ENCODE measurements at regions not wholly inside any gene's neighbourhood (a gene's known extent, or its start where the extent isn't known, plus 50 kb on each side); places are given as distances from the start of the nearest gene placed in this dataset.

DNA sequence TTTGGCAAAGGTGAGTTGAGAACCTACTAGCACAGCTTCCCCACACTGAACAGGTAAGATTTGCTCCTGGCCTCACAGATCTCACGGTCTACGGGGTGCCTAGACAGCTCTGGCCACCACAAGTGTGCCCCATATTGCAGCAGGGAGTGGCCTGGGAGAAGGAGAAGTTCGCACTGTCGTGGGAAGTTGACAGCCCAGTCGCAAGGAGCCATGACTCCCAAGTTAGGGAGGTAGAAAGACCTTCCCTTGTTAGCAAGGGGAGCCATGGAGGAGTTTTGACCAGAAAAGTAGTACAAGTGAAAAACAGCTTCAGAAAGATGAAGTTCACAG, 316.3 kb downstream of the BCL11B start:
- peaks cover 0 to 11% (median 0%) of the 10 kb centered on the region in 4 donors for H3K27me3 ChIP-seq
- 57% methylated on average over 5 of the region's 5 CpGs for WGBS

DNA sequence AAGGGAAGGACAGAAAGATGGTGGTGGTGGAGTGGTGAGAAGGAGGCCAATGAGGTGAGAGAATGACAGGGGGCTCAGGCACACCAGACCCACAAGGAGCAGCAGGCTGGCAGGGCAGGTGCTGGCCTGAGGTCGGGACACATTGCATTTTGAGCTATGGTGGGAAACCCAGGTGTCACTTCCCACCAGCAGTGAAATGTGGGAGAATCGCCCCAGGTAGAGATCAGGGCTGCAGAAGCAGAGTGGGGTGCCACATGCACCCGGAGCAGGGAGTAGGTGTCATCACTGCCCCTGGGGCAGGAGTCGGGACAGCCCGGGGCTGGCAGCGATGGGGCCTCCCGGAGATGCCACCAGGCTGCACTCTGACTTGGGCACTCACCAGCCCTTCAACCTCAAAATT, 315.8 kb downstream of the BCL11B start:
- Histone ChIP-seq H3K4me3 (no peak overlapping the region), H3K4me1 (peaks cover 0 to 7% (median 0%) of the 10 kb centered on the region in 4 donors), H3K27ac (replicated peaks in 1 of 4) (peak overlapping the region in 1 of 4 donors; percentile 37), H3K36me3 (no peaks in the 10 kb centered on the region), H3K27me3 (peaks cover 0 to 11% (median 0%) of the 10 kb centered on the region in 4 donors), H3K9me3 (no peaks in the 10 kb centered on the region)
- intact Hi-C loops (cut with DNase I) = no loop called here
- WGBS = 93% methylated on average over 4 of the region's 7 CpGs
- TF ChIP-seq, protein P1, sequence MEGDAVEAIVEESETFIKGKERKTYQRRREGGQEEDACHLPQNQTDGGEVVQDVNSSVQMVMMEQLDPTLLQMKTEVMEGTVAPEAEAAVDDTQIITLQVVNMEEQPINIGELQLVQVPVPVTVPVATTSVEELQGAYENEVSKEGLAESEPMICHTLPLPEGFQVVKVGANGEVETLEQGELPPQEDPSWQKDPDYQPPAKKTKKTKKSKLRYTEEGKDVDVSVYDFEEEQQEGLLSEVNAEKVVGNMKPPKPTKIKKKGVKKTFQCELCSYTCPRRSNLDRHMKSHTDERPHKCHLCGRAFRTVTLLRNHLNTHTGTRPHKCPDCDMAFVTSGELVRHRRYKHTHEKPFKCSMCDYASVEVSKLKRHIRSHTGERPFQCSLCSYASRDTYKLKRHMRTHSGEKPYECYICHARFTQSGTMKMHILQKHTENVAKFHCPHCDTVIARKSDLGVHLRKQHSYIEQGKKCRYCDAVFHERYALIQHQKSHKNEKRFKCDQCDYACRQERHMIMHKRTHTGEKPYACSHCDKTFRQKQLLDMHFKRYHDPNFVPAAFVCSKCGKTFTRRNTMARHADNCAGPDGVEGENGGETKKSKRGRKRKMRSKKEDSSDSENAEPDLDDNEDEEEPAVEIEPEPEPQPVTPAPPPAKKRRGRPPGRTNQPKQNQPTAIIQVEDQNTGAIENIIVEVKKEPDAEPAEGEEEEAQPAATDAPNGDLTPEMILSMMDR (IDR thresholded peaks at IDR 0.05) = no peak
- TF ChIP-seq EP300 (IDR thresholded peaks at IDR 0.05) (no peak), POLR2AphosphoS5 (IDR thresholded peaks at IDR 0.05) (no peak), POLR2A (IDR thresholded peaks at IDR 0.05; ENCODE audit: low read depth) (no peak)
- DNase-seq (ENCODE audit: extremely low spot score) = peak; percentile 53

More for the DNA sequence above, 316.3 kb downstream of the BCL11B start:
- H3K4me1 ChIP-seq = peaks cover 0 to 7% (median 0%) of the 10 kb centered on the region in 4 donors
- intact Hi-C loops (cut with DNase I) = no loop called here
- H3K27ac ChIP-seq (replicated peaks in 1 of 4) = no peak overlapping the region
- no peak for TF ChIP-seq POLR2AphosphoS5 (IDR thresholded peaks at IDR 0.05)
- TF ChIP-seq EP300 (IDR thresholded peaks at IDR 0.05) = no peak
- TF ChIP-seq POLR2A (IDR thresholded peaks at IDR 0.05; ENCODE audit: low read depth) = no peak
- TF ChIP-seq, protein P1 (IDR thresholded peaks at IDR 0.05) = no peak
- H3K36me3 ChIP-seq = no peaks in the 10 kb centered on the region
- peak; percentile 90 for DNase-seq (ENCODE audit: extremely low spot score)
- H3K9me3 ChIP-seq = no peaks in the 10 kb centered on the region
- H3K4me3 ChIP-seq = no peak overlapping the region

DNA sequence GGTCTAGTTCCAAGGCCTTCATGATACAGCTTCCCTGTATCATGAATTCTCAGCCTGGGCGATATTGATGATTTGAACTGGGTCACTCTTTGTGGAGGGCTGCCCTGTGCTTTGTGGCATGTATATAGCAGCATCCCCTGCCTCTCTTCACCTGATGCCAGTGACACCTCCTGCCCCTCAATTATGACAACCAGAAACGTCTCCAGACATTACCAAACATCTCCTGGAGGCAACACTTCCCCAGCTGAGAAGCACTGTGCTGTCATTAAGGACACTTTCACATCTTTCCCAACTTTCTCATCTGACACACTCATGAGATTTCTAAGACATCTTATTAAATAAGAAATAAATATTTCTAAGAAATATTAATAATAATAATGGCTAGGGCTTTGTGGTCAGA, 315.3 kb downstream of the BCL11B start:
- H3K36me3 ChIP-seq = no peaks in the 10 kb centered on the region
- H3K4me3 ChIP-seq = no peak overlapping the region
- intact Hi-C loops (cut with DNase I) = no loop called here
- peaks cover 0 to 11% (median 0%) of the 10 kb centered on the region in 4 donors for H3K27me3 ChIP-seq
- H3K9me3 ChIP-seq = no peaks in the 10 kb centered on the region
- TF ChIP-seq POLR2A (IDR thresholded peaks at IDR 0.05; ENCODE audit: low read depth) (no peak), POLR2AphosphoS5 (IDR thresholded peaks at IDR 0.05) (no peak), EP300 (IDR thresholded peaks at IDR 0.05) (no peak)
- TF ChIP-seq, protein P1 (IDR thresholded peaks at IDR 0.05) = no peak
- peak; percentile 66 for DNase-seq (ENCODE audit: extremely low spot score)
- 67% methylated on average over 2 of the region's 2 CpGs for WGBS
- peaks cover 0 to 7% (median 0%) of the 10 kb centered on the region in 4 donors for H3K4me1 ChIP-seq
- peak overlapping the region in 2 of 4 donors; percentile 37 to 52 for H3K27ac ChIP-seq (replicated peaks in 1 of 4)

DNA sequence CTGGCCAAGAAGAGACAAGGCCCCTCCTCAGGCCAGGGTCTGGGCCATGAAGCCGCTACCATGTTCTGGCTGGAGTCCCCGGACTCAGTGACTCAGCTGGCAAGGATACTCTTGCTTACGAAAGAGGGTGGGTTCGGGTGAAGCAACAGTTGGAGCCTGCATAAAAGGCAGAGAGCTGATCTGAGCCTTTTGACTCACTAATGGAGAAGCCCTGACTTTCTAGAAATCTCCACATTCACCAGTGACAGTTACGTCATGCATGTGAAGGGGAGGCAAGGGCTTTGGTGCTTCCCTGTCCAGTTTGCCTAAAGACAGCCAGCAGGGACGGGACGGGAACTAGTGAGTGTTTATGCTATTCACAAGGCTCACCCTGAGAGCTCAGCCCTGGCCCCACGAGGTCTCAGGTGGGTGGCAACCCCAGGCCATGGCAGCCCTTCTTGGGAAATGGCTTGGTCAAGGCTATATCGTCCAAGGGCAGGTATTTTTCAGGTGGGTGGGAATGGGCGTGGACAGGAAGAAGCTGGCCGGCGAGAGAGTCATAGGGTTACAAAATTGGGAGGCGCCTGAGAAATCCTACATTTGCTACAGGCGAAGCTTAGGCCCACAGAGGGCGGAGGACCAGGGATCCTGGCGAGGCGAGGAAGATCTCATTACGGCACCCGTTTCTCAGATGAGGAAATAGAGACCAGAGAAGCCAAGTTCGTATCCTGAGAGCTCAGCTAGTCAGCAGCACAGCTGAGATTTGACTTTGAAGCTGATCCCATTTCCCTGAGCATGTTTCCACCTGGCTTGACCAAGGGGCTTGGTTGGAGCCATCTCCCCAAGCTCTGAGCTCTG, 314.6 kb downstream of the BCL11B start:
- peak overlapping the region in 3 of 4 donors; percentile 37 to 62 (median 48) for H3K27ac ChIP-seq (replicated peaks in 1 of 4)
- 64% methylated on average over 16 of the region's 20 CpGs for WGBS
- TF ChIP-seq POLR2AphosphoS5 (IDR thresholded peaks at IDR 0.05) (peak; percentile 42 to 68), POLR2A (IDR thresholded peaks at IDR 0.05; ENCODE audit: low read depth) (no peak)
- TF ChIP-seq, protein P1 (IDR thresholded peaks at IDR 0.05) = no peak

More for the DNA sequence above, 314.6 kb downstream of the BCL11B start:
- intact Hi-C loops (cut with DNase I) = no loop called here
- Histone ChIP-seq H3K27me3 (peaks cover 0 to 11% (median 0%) of the 10 kb centered on the region in 4 donors), H3K4me3 (no peak overlapping the region), H3K4me1 (peaks cover 0 to 7% (median 0%) of the 10 kb centered on the region in 4 donors), H3K9me3 (no peaks in the 10 kb centered on the region), H3K36me3 (no peaks in the 10 kb centered on the region)
- DNase-seq (ENCODE audit: extremely low spot score) = peak; percentile 91
